ENCODE measurements at regions not wholly inside any gene's neighbourhood (a gene's known extent, or its start where the extent isn't known, plus 50 kb on each side); places are given as distances from the start of the nearest gene placed in this dataset.

DNA sequence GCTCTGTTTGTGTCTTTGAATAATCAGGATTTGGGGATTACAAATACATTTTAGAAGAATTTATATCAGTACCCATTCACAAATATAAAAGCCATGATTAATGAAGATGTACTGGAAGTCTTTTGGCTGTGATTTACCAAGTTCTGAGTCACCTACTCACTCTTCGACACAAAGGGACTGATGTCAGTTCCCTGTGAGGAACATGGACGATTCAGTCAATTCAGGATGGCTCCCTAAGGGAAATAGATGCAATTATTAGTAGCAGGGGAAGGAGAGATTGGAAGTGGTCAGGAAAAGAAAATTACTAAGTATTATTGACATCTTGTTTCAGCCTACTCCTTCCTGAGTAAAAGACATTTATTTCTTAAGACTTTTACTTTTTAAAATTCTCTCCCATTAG, 550.7 kb upstream of the SLIT2 start:
- ATAC-seq: no peak
- TF ChIP-seq POLR2A (IDR thresholded peaks at IDR 0.05): no peak
- TF ChIP-seq, protein P1, sequence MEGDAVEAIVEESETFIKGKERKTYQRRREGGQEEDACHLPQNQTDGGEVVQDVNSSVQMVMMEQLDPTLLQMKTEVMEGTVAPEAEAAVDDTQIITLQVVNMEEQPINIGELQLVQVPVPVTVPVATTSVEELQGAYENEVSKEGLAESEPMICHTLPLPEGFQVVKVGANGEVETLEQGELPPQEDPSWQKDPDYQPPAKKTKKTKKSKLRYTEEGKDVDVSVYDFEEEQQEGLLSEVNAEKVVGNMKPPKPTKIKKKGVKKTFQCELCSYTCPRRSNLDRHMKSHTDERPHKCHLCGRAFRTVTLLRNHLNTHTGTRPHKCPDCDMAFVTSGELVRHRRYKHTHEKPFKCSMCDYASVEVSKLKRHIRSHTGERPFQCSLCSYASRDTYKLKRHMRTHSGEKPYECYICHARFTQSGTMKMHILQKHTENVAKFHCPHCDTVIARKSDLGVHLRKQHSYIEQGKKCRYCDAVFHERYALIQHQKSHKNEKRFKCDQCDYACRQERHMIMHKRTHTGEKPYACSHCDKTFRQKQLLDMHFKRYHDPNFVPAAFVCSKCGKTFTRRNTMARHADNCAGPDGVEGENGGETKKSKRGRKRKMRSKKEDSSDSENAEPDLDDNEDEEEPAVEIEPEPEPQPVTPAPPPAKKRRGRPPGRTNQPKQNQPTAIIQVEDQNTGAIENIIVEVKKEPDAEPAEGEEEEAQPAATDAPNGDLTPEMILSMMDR (IDR thresholded peaks at IDR 0.05): no peak
- no peak for TF ChIP-seq EP300 (IDR thresholded peaks at IDR 0.05)
- TF ChIP-seq POLR2AphosphoS5 (IDR thresholded peaks at IDR 0.05): no peak
- whole genome bisulfite sequencing, 2 donors (ENCODE audit: low coverage in 1 of 2): 14% methylated on average over 2 of the region's 2 CpGs; no CpG with 5 or more reads in 1 of the 2 donors
- Histone ChIP-seq H3K9me3 (no peaks in the 10 kb centered on the region), H3K4me1 (peaks cover 0 to 10% (median 0%) of the 10 kb centered on the region in 3 donors), H3K27me3 (no peaks in the 10 kb centered on the region), H3K27ac (no peak overlapping the region), H3K4me3 (no peak overlapping the region), H3K36me3 (no peaks in the 10 kb centered on the region)

DNA sequence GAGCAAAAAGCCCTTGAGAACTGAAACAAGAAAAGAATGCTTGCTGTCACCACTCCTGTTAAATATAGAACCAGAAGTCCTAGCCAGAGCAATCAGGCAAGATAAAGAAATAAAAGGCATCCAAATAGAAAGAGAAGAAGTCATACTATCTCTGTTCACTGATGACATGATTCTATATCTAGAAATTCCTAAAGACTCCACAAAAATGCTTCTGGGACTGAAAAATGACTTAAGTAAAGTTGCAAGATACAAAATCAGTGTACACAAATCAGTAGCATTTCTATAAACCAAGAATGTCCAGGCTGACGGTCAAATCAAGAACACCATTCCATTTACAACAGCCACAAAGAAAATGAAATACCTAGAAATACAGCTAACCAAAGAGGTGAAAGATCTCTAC, 552.7 kb upstream of the SLIT2 start:
- Histone ChIP-seq H3K36me3 (no peaks in the 10 kb centered on the region), H3K4me3 (no peak overlapping the region), H3K9me3 (no peaks in the 10 kb centered on the region), H3K27me3 (no peaks in the 10 kb centered on the region), H3K27ac (no peak overlapping the region), H3K4me1 (peaks cover 0 to 10% (median 0%) of the 10 kb centered on the region in 3 donors)
- no peak for ATAC-seq
- TF ChIP-seq, protein P1 (IDR thresholded peaks at IDR 0.05): no peak
- TF ChIP-seq POLR2A (IDR thresholded peaks at IDR 0.05) (no peak), POLR2AphosphoS5 (IDR thresholded peaks at IDR 0.05) (no peak)
- WGBS, 2 donors (ENCODE audit: low coverage in 1 of 2): 100% methylated on average over 1 of the region's 1 CpG; no CpG with 5 or more reads in 1 of the 2 donors

DNA sequence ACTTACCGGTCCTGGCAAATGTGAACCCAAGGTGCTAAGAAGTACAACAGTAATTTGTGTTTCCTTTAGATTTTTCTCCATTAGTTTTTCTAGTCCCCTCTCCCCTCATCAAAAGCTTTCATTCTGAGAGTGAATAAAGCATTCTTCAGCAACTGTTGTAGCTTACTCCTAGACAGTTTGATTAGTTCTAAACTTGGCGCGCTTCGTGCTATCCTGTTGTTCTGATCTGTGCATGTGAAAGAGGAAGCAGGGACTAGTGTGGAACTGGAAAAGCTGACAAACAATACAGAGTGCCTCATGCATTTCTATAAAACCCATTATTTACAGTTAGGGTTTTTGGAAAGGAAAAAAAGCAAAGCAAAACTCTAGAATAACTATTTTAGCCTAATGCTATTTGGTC, 556.9 kb upstream of the SLIT2 start:
- ATAC-seq: no peak
- TF ChIP-seq POLR2AphosphoS5 (IDR thresholded peaks at IDR 0.05) (no peak), POLR2A (IDR thresholded peaks at IDR 0.05) (no peak), EP300 (IDR thresholded peaks at IDR 0.05) (no peak)
- TF ChIP-seq, protein P1 (IDR thresholded peaks at IDR 0.05): no peak
- H3K4me1 ChIP-seq: peaks cover 0 to 3% (median 0%) of the 10 kb centered on the region in 3 donors
- H3K36me3 ChIP-seq: no peaks in the 10 kb centered on the region
- peak overlapping the region in 2 of 4 donors; percentile 31 to 33 for H3K27ac ChIP-seq
- H3K9me3 ChIP-seq: no peaks in the 10 kb centered on the region
- no peak overlapping the region for H3K4me3 ChIP-seq
- no peaks in the 10 kb centered on the region for H3K27me3 ChIP-seq
- WGBS, 2 donors (ENCODE audit: low coverage in 1 of 2): 50 to 68% methylated on average over 1 to 3 of the region's 4 CpGs

DNA sequence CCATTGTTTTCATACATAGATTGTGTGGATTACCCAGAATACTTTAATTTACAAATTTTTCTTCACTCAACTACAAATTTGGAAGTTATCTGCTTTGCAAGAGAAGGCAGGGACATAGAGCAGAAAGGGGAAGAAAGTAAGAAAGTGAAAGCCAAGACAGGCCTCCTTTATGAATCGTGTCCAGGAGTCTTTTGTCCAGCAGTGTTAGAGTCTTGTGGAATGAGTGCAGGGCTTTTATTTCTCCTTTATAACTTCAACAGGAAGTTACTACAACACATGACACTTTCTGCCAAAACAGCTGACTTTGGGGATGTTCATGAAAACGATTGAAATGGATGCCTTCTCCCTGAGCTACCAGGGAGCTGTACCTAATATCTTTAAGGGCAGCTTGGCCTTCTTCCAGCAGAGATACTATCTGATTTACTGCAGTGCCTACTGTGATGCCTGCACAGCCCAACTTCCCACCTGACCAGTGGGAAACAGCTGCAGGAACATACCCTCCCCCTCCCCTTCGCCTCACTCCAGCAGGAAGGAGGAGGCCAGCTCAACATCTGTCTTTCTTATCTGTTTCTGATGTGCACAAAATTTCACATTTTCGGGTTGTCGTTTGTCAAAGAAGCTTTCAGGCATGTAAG, 557.7 kb upstream of the SLIT2 start:
- TF ChIP-seq POLR2AphosphoS5 (IDR thresholded peaks at IDR 0.05): no peak
- TF ChIP-seq POLR2A (IDR thresholded peaks at IDR 0.05): no peak
- Histone ChIP-seq H3K27ac (peak overlapping the region in 3 of 4 donors; percentile 31 to 42 (median 33)), H3K36me3 (no peaks in the 10 kb centered on the region), H3K9me3 (no peaks in the 10 kb centered on the region), H3K27me3 (no peaks in the 10 kb centered on the region), H3K4me3 (no peak overlapping the region), H3K4me1 (peaks cover 0 to 3% (median 0%) of the 10 kb centered on the region in 3 donors)
- no peak for ATAC-seq
- 14 to 16% methylated on average over 4 to 5 of the region's 5 CpGs for WGBS, 2 donors (ENCODE audit: low coverage in 1 of 2)

DNA sequence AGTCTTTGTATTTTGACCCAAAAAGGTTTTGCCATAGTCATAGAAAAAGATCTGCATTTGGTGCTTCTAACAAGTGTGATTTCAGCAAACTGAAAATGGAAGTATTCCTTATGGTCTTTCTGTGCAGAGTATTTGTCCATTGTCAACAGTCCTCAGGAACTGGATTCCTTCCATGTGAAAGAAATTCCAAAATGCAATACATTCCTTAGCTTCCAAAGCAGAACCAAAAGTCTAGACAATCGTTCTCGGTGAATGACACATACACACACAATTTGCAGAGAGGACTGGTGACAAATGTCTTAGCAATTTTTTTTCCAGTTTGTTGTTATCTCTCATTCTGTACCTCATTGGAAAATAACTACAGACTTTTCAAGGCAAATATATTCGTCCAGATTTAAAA, 562.2 kb upstream of the SLIT2 start:
- Histone ChIP-seq H3K36me3 (no peaks in the 10 kb centered on the region), H3K4me3 (no peak overlapping the region), H3K9me3 (no peaks in the 10 kb centered on the region), H3K27me3 (no peaks in the 10 kb centered on the region), H3K27ac (no peak overlapping the region), H3K4me1 (peaks cover 0 to 3% (median 0%) of the 10 kb centered on the region in 3 donors)
- 18 to 43% methylated on average over 3 of the region's 3 CpGs for WGBS, 2 donors (ENCODE audit: low coverage in 1 of 2)
- TF ChIP-seq EP300 (IDR thresholded peaks at IDR 0.05): no peak
- TF ChIP-seq POLR2AphosphoS5 (IDR thresholded peaks at IDR 0.05): no peak
- TF ChIP-seq, protein P1 (IDR thresholded peaks at IDR 0.05): no peak
- TF ChIP-seq POLR2A (IDR thresholded peaks at IDR 0.05): no peak
- peak; percentile 36 for ATAC-seq
